GM12892 (cell line): ENCODE measurements at regions not wholly inside any gene's neighbourhood (a gene's known extent, or its start where the extent isn't known, plus 50 kb on each side); places are given as distances from the start of the nearest gene placed in this dataset.

ENCODE experiments used
- POLR2A ChIP-seq: IDR thresholded peaks from 2 replicates; pipeline ENCODE4 v1.6.1; 2011; ENCODE audit warnings: low read depth, low read length, control low read depth
- POLR2AphosphoS5 ChIP-seq: IDR thresholded peaks from 2 replicates; pipeline ENCODE4 v1.6.1; 2011; ENCODE audit warnings: low read depth, low read length, control low read depth
- TAF1 ChIP-seq: IDR thresholded peaks from 2 replicates; pipeline ENCODE4 v1.6.1; 2011; ENCODE audit warnings: low read depth, mild to moderate bottlenecking, control low read depth, low read length, borderline replicate concordance

DNA sequence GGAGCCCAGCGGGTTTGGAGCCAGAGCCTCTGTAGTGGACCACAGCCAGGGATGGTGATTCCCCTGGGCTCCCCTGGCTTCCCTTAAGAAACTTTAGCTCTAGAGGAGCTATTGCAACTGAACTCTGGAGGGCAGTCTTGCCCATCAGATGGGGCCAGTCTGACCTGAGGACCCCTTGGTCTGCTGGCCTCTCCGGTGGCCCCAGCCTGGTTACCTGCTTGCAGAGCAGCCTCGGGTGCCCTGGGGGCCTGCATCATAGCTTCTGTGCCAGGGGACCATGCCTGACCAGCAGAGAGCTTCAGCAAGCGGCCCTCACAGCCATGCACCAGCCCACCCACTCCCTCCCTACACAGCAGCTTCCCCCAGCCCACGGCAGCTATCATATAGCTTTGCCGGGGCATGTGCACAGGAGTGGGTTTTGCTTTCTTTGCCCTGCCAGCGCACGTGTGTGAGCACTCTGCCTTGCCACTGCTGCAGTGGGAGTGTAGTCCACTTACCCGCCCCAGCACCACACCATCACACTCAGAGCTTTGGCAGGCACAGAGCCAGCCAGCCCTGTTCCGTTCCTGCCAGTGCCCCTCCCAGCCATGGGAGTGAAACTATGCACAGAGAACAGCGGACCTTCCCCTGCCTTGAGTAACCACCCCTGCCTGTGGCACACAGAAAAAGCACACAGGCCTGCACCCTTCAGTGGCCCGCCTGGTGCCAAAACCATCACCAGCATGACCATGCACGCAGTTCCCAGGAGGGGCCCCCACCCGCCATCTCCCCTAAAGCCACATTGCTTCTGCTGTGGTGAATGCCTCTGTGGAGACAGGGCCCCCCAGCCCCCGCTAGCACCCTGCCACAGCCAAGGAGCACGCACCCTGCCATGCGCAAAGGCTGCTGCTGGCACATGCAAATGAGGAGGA is 442.9 kb upstream of the NEGR1 start:
- TF ChIP-seq POLR2A = no peak
- no peak for TF ChIP-seq POLR2AphosphoS5
- TF ChIP-seq TAF1 = no peak
